Activated naive CD4-positive, alpha-beta T cell treated with anti-CD3 and anti-CD28 coated beads, Interleukin-2, amount 50 U/mL, for 72 hours (primary cell): ENCODE measurements at regions not wholly inside any gene's neighbourhood (a gene's known extent, or its start where the extent isn't known, plus 50 kb on each side); places are given as distances from the start of the nearest gene placed in this dataset.

Experiments used
- ATAC-seq, 2 donors: fragments of 150-1000 bp; cut with Tn5 transposase; 2 replicates each; pipeline ENCODE4 v1.10.0; 2021; ENCODE audit warnings: mild to moderate bottlenecking in 2 of 2, moderate library complexity in 2 of 2
- DNase-seq, 2 donors: peaks; one replicate each; pipeline ENCODE4 v3.0.0; 2021 to 2022; ENCODE audit warnings: low spot score in 2 of 2
- H3K27ac Mint-ChIP-seq, 2 donors: one replicate each; pipeline ENCODE4 v1.8.0; 2022; ENCODE audit warnings: mild to moderate bottlenecking in 2 of 2, mixed read lengths in 2 of 2
- H3K36me3 Mint-ChIP-seq, 2 donors: one replicate each; pipeline ENCODE4 v1.8.0; 2022; ENCODE audit warnings: mixed read lengths in 2 of 2
- H3K9me3 Mint-ChIP-seq, 2 donors: one replicate each; pipeline ENCODE4 v1.8.0; 2022; ENCODE audit warnings: mixed read lengths in 2 of 2

- H3K27ac Mint-ChIP-seq: no peak overlapping the region
Observed at GRCh38 chr16:79912592-79913310, 312.2 kb upstream of the MAF start.

GRCh38 chr16:79911660-79912059 is 311.1 kb upstream of the MAF start:
- DNase-seq: no peak
- no peak for ATAC-seq
- Mint-ChIP-seq H3K27ac (no peak overlapping the region), H3K9me3 (no peaks in the 10 kb centered on the region), H3K36me3 (no peaks in the 10 kb centered on the region)

More at GRCh38 chr16:79912592-79913310, 312.2 kb upstream of the MAF start:
- Mint-ChIP-seq H3K36me3 (no peaks in the 10 kb centered on the region), H3K9me3 (no peaks in the 10 kb centered on the region)
- ATAC-seq: no peak
- no peak for DNase-seq

GRCh38 chr16:79909571-79909970 is 309.0 kb upstream of the MAF start:
- H3K27ac Mint-ChIP-seq: no peak overlapping the region
- H3K9me3 Mint-ChIP-seq: no peaks in the 10 kb centered on the region
- DNase-seq (no peak), ATAC-seq (no peak)
- H3K36me3 Mint-ChIP-seq: no peaks in the 10 kb centered on the region

DNA sequence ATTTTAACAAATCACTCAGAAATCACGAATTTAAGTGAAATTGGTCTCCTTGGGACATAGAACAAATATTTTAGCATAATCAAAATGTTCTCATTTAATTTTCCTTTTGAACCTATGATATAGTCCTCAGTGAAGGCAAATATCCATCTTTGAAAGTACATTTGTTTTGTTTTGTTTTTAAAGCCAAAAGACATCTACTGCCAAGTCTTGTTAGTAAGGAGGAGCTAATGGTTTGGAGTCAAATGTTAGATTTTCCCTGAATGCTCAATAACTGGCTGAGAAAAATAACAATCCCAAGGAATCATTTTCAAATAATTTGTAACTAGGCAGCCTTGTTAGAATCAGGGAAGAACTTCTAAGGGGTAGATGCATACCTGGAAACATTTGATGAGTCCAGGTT is 302.9 kb upstream of the MAF start:
- Mint-ChIP-seq H3K36me3 (no peaks in the 10 kb centered on the region), H3K9me3 (no peaks in the 10 kb centered on the region), H3K27ac (no peak overlapping the region)
- ATAC-seq: no peak
- DNase-seq: no peak

DNA sequence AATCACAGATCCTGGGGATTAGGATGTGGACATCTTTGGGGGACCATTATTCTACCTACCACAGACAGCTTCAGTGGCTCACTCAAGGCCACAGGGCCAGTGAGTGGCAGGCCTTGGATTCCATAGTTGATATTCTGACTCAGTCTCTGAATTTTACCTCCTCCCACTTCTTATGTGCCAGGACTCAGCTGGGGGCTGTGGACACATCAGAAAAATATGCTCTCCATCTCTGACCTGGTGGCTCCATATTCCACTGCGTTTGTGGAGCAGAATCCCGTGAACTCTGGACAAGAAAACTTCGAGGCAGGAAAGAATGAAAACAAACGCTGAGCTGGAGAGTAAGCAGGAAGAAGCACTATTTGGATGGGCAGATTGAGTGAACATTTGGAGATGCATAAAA is 301.8 kb upstream of the MAF start:
- ATAC-seq (no peak), DNase-seq (no peak)
- Mint-ChIP-seq H3K9me3 (no peaks in the 10 kb centered on the region), H3K36me3 (no peaks in the 10 kb centered on the region), H3K27ac (no peak overlapping the region)

DNA sequence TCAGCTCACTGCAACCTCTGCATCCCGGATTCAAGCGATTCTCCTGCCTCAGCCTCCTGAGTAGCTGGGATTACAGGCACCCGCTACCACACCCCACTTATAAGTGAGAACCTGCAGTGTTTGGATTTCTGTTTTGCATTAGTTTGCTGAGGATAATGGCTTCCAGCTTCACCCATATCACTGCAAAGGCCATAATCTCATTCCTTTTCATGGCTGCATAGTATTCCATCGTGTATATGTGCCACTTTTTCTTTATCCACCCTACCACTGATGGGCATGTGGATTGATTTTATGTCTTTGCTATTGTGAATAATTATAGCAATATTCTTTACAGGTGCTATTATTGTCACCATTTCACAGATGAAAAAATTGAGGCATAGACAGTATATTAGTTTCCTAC is 301.0 kb upstream of the MAF start:
- no peak overlapping the region for H3K27ac Mint-ChIP-seq
- no peaks in the 10 kb centered on the region for H3K36me3 Mint-ChIP-seq
- no peaks in the 10 kb centered on the region for H3K9me3 Mint-ChIP-seq
- DNase-seq (no peak), ATAC-seq (no peak)

- no peak for DNase-seq
- H3K36me3 Mint-ChIP-seq: no peaks in the 10 kb centered on the region
- H3K9me3 Mint-ChIP-seq: no peaks in the 10 kb centered on the region
- ATAC-seq: no peak
- no peak overlapping the region for H3K27ac Mint-ChIP-seq
Observed at GRCh38 chr16:79899716-79900115, 299.2 kb upstream of the MAF start.

DNA sequence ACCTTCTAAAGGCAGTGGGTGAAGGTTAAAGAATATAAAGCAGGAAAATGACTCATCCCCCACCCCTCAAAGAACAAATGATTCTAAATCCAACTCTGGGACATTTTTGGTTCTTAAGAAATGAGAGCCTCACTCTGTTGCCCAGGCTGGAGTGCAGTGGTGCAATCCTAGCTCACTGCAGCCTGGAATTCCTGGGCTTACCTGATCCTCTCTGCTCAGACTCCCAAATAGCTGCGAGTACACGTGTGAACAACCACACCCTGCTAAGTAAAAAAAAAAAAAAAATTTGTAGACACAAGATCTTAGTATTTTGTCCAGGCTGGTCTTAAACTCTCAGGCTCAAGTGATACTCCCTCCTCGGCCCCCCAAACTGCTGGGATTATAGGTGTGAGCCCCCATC is 298.8 kb upstream of the MAF start:
- ATAC-seq (no peak), DNase-seq (no peak)
- H3K27ac Mint-ChIP-seq: no peak overlapping the region
- no peaks in the 10 kb centered on the region for H3K9me3 Mint-ChIP-seq
- H3K36me3 Mint-ChIP-seq: no peaks in the 10 kb centered on the region

- DNase-seq (no peak), ATAC-seq (no peak)
- no peaks in the 10 kb centered on the region for H3K36me3 Mint-ChIP-seq
Observed at GRCh38 chr16:79898703-79899102, 298.2 kb upstream of the MAF start.

DNA sequence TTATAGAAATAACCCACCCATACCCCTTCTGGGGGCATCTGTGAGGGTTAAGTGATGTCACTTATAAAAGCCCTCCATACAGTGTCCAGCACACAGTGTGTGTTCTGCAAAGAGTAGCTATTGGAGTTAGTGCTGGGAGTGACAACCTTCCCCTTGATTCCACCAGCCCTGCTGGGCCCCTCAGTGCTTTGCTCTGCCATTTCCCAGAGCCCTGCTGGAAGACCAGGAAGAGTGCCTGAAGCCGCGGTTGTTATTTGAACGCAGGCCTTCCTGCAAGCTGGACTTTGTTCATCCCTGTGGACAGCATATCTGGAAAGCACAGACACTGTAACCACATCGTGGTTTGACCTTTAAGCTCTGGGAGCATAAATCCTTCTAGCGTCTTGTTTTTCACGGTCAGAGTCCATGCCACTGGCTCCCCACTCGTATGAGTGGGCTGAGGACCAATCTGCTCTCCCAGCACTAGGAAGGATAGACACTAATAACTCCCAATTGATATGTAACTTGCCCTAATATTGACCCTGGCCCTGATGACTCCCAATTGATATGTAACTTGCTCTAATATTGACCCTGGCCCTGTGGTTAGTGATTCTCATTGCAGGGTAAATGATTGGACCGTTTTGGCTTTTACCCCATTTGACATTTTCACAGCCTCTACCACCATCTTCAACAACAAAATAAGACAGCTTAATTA is 297.1 kb upstream of the MAF start:
- Mint-ChIP-seq H3K36me3 (no peaks in the 10 kb centered on the region), H3K9me3 (no peaks in the 10 kb centered on the region), H3K27ac (no peak overlapping the region)
- DNase-seq: no peak
- ATAC-seq: no peak

More at GRCh38 chr16:79898703-79899102, 298.2 kb upstream of the MAF start:
- no peak overlapping the region for H3K27ac Mint-ChIP-seq
- no peaks in the 10 kb centered on the region for H3K9me3 Mint-ChIP-seq

DNA sequence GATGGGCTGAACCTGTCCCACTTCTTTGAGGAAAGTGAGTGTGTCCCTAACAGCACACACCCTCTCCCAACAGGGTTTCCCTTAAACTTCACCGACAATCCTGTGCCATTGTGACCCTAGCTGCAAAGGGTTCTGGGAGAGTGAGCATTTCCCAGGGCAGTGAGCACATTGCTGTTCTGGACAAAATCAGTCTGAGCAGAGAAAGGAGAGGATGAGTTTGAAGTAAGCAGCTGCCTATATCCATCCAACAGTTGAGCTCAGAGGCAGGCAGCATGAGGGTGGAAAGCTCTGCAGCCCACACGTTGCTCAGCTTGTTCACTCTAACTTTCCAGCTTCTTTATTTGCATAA is 296.5 kb upstream of the MAF start:
- Mint-ChIP-seq H3K36me3 (no peaks in the 10 kb centered on the region), H3K27ac (no peak overlapping the region), H3K9me3 (no peaks in the 10 kb centered on the region)
- ATAC-seq: no peak
- DNase-seq: no peak

GRCh38 chr16:79895917-79896203 is 295.3 kb upstream of the MAF start:
- Mint-ChIP-seq H3K9me3 (no peaks in the 10 kb centered on the region), H3K27ac (no peak overlapping the region), H3K36me3 (no peaks in the 10 kb centered on the region)
- no peak for DNase-seq
- no peak for ATAC-seq

DNA sequence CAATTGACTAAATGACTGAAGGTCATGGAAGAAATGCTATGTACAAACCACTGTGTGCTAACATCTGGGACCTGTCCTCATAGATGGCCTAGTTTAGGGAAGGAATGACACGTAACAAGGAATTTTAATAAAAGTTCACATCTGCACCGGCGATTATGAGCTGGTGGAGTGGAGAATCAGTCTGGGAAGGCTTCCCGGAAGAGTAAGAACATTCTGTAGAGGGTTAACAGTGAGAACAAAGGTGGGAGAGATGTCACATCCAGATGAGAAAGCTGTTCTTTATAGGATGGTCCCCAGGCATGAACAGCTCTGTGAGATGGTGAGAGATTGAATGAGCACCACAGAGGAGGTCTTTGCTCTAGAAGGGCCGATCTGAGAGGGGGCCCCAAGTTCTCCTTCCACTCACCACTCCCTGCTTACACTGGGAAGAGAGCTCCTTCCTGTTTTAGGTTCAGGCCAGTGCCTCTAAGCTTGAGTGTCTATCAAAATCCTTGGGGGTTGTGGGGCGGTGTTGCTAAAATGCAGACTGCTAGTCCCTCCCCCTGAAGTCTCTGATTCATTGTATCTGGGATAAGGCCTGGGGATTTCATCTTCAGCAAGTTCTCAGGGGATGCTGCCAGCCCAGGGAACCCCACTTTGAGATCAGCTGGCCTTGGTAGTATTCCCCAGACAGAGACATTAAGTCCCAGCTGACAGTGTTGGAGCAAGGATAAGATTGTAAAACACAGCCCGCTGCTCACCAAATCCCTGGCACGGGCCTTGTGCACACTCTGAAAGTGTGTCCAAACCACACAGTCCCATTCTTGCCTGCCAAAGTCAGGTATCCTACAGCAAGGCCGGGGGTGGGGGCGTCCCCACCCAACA is 294.7 kb upstream of the MAF start:
- H3K27ac Mint-ChIP-seq: no peak overlapping the region
- no peaks in the 10 kb centered on the region for H3K9me3 Mint-ChIP-seq
- DNase-seq (no peak), ATAC-seq (no peak)
- H3K36me3 Mint-ChIP-seq: no peaks in the 10 kb centered on the region

DNA sequence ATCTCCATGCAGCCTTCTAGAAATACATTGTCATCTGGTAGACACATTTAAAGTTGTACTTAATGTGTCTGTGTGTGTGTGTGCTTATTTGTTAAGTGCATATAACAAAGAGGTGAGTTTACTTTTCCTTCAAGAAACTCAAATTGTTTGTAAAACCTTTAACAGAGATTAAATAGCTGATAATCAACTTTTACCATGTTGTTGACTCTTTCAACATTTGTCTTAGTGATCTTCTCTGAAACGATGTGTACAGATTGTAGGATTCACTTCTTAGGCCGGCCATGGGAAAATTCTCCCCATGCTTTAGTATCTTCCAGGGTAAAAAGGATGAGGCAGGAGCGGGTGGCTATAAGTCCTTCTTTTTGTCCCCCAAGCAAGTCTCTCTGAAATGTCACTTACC is 292.9 kb upstream of the MAF start:
- H3K36me3 Mint-ChIP-seq: no peaks in the 10 kb centered on the region
- H3K27ac Mint-ChIP-seq: no peak overlapping the region
- H3K9me3 Mint-ChIP-seq: no peaks in the 10 kb centered on the region
- DNase-seq: no peak
- no peak for ATAC-seq

- ATAC-seq (no peak), DNase-seq (no peak)
- no peaks in the 10 kb centered on the region for H3K9me3 Mint-ChIP-seq
- no peak overlapping the region for H3K27ac Mint-ChIP-seq
- H3K36me3 Mint-ChIP-seq: no peaks in the 10 kb centered on the region
Observed at GRCh38 chr16:79892278-79892677, 291.7 kb upstream of the MAF start.

DNA sequence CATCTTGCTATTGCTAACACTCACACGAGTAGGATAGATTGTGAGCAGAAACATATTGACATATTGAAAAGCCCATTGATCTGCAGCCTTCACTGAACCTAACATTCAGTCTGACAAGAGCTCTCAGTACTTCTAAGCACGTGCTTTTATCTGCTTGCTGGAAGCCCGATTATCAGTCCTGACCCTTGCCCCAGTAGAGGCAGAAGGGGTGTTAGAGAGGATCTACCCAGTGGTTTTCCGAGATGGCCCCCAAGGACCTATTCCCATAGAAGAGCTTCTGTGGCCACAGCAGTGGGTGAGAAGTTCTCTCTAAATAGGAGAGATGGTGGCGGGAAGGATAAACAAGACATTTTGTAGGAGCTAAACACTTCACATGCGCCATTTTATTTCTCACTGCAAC is 290.9 kb upstream of the MAF start:
- ATAC-seq (no peak), DNase-seq (no peak)
- Mint-ChIP-seq H3K27ac (no peak overlapping the region), H3K36me3 (no peaks in the 10 kb centered on the region), H3K9me3 (no peaks in the 10 kb centered on the region)

DNA sequence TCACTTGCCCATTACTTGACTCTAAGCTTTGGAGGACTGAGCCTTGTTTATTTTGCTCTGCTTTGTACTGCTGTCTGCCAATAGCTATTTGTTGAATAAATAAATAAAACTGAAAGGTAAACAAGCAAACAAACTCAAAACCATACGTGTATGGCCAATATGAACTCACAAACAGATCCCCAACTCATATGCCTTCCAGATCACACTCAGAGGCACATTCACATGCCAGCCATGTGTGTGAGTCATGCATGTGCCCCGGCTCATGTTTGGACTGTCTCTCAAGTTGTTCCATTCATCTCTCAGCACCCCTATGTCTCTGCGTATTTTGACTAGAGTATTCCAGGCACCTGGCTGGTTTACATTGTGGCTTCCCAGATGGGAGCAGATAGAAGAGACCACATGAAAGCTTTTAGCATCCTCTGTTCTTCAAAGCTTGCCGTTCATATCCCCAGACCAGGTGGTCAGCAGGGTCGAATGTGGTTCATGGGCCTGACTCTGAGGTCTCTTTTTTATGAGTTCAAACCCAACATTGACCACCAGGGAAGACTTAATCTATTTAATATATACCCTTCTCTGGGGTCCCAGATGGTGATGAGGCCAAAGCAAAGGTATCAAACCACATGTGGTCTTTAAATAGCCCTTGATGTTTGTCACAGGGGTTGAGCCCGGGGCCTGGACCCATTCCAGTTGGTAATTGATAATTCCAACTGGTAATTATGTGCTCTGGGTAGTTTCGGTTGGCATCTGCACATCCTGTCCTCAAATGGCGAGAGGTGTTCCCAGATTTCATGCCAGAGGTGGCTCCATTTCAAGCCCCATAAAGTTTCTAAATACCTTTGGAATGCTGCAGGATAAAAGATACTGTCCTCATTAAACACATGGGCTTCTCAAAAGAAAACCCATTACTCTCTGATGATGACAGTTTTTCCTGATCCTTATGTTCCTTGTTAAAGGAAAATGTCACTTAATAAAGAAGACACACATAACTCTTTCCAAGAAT is 287.3 kb upstream of the MAF start:
- DNase-seq (no peak), ATAC-seq (no peak)
- no peaks in the 10 kb centered on the region for H3K36me3 Mint-ChIP-seq
- H3K9me3 Mint-ChIP-seq: no peaks in the 10 kb centered on the region
- H3K27ac Mint-ChIP-seq: no peak overlapping the region
